SK-N-MC (cell line): ENCODE measurements at regions not wholly inside any gene's neighbourhood (a gene's known extent, or its start where the extent isn't known, plus 50 kb on each side); places are given as distances from the start of the nearest gene placed in this dataset.

Source experiments
- EZH2 ChIP-seq: fragments of 200-600 bp; sonication (generic); IDR thresholded peaks from one replicate; pipeline ENCODE4 v1.6.1; 2017; ENCODE audit warnings: antibody characterized with exemption
- FOXP2 ChIP-seq: optimal IDR thresholded peaks from 2 replicates; pipeline ENCODE3; 2011; ENCODE audit warnings: mild to moderate bottlenecking, moderate library complexity; ENCODE audit not compliant: insufficient read depth; ENCODE audit errors: extremely low read length, control extremely low read depth
- POLR2AphosphoS5 ChIP-seq: IDR thresholded peaks from 2 replicates; pipeline ENCODE4 v1.6.1; 2012; ENCODE audit warnings: mild to moderate bottlenecking, low read depth, low read length, borderline replicate concordance

DNA sequence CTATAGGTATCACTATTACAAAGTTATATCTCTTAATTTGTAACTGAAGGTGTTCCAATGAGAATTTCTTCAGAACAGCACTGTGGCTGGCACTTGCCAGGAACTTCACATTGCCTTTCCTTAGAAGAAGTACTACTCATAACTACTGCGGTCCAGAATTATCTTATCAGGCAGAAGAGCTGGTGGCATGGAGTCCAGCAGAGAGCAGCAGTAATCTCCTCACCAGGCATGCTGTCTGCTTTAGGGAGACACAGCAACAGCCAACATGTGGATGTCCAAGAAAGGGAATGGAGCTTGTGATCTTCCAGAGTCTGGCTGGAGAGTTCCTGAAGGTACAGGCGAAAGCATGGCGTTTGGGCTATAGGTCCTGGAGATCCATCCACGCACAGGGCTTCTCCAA, 919.7 kb upstream of the NR2F2 start:
- TF ChIP-seq EZH2 (no peak), POLR2AphosphoS5 (no peak), FOXP2 (no peak)
